ENCODE measurements at regions not wholly inside any gene's neighbourhood (a gene's known extent, or its start where the extent isn't known, plus 50 kb on each side); places are given as distances from the start of the nearest gene placed in this dataset.

- RAD21 ChIA-PET (ENCODE audit: unreplicated experiment): no interaction called here
- H3K36me3 ChIP-seq (ENCODE audit: control insufficient read depth in 2 of 2, insufficient read depth in 2 of 2, low read length in 1 of 2): no peaks in the 10 kb centered on the region
- no peak overlapping the region for H3K4me3 ChIP-seq
- no peak overlapping the region for H3K9ac ChIP-seq (ENCODE audit: control insufficient read depth, insufficient read depth, low read length)
- no peaks in the 10 kb centered on the region for H3K4me1 ChIP-seq (ENCODE audit: control insufficient read depth, insufficient read depth, low read length)
- CTCF ChIA-PET: interaction anchor here (0.7 to 1.1 kb wide), 2 partner anchors 12 to 21 kb away, joined by 3 read pairs; no protein-coding TSS in a partner anchor
- POLR2A ChIA-PET: interaction anchor here (0.5 kb wide), 1 partner anchor 988 kb away, joined by 3 read pairs; no protein-coding TSS in a partner anchor
- ATAC-seq (no peak), FAIRE-seq (no peak), DNase-seq (ENCODE audit: low read depth, low spot score) (no peak)
- SMC1A ChIA-PET (ENCODE audit: uncharacterized antibody, unreplicated experiment): no interaction called here
- H3K4me2 ChIP-seq (ENCODE audit: control insufficient read depth, insufficient read depth): no peak overlapping the region
- WGBS (ENCODE audit: insufficient coverage, insufficient replicate concordance, low lambda C conversion rate, missing lambda C conversion rate): 1% methylated on average over 3 of the region's 3 CpGs
- TF ChIP-seq IRF5 (IDR thresholded peaks at IDR 0.05; ENCODE audit: borderline replicate concordance) (no peak), NBN (IDR thresholded peaks at IDR 0.05) (no peak), BHLHE40 (IDR thresholded peaks at IDR 0.05; ENCODE audit: borderline replicate concordance in 1 of 2, low read depth in 2 of 2, low read length in 1 of 2) (no peak), FOS (IDR thresholded peaks at IDR 0.05; ENCODE audit: borderline replicate concordance, extremely low read depth, insufficient read length) (no peak)
- no peaks in the 10 kb centered on the region for H3K27me3 ChIP-seq (replicated peaks in 1 of 2; ENCODE audit: control insufficient read depth in 2 of 2, insufficient read depth in 2 of 2, low read length in 1 of 2)
- no peaks in the 10 kb centered on the region for H3K9me3 ChIP-seq (replicated peaks; ENCODE audit: control insufficient read depth, insufficient read depth, low read length)
- no peak overlapping the region for H2AFZ ChIP-seq (ENCODE audit: control insufficient read depth, low read depth, low read length)
- in situ Hi-C loops (cut with MboI): no loop called here
- intact Hi-C loops (cut with micrococcal nuclease; ENCODE audit: unreplicated experiment): no loop called here
- no peaks in the 10 kb centered on the region for H4K20me1 ChIP-seq (ENCODE audit: control insufficient read depth, insufficient read depth)
- H3K27ac ChIP-seq (ENCODE audit: control insufficient read depth, insufficient read depth): no peak overlapping the region
- no TSS peak for BruUV-seq (replicated peaks)
- H3K79me2 ChIP-seq (ENCODE audit: control insufficient read depth, insufficient read depth, low read length): no peaks in the 10 kb centered on the region
Measured at GRCh38 chr1:73676186-73676585, 521.8 kb downstream of the LRRIQ3 start.

GRCh38 chr1:73674945-73675561 lies 522.9 kb downstream of the LRRIQ3 start:
- TF ChIP-seq BMI1 (IDR thresholded peaks at IDR 0.05; ENCODE audit: borderline replicate concordance) (no peak), STAT3 (IDR thresholded peaks at IDR 0.05; ENCODE audit: low read depth, low read length) (no peak), CTCF (IDR thresholded peaks at IDR 0.05 in 2 of 3, conservative IDR thresholded peaks at IDR 0.05 in 1 of 3; ENCODE audit: control insufficient read depth in 2 of 3, extremely low read depth in 1 of 3, insufficient read depth in 1 of 3, low read depth in 3 of 3, low read length in 3 of 3) (peak; percentile 40 to 51 (median 41); a peak in 3 of 6 replicates), RAD21 (IDR thresholded peaks at IDR 0.05; ENCODE audit: insufficient read depth, low read depth, low read length) (peak; percentile 47; the same call in 1 of the 2 replicates), SMC3 (IDR thresholded peaks at IDR 0.05; ENCODE audit: borderline replicate concordance, low read length) (peak; percentile 38; the same call in 1 of the 2 replicates)
- intact Hi-C loops (cut with micrococcal nuclease; ENCODE audit: unreplicated experiment) (no loop called here), in situ Hi-C loops (cut with MboI) (no loop called here)
- H3K4me1 ChIP-seq (ENCODE audit: control insufficient read depth, insufficient read depth, low read length): no peaks in the 10 kb centered on the region
- no peak overlapping the region for H3K4me2 ChIP-seq (ENCODE audit: control insufficient read depth, insufficient read depth)
- no peak overlapping the region for H3K27ac ChIP-seq (ENCODE audit: control insufficient read depth, insufficient read depth)
- H3K79me2 ChIP-seq (ENCODE audit: control insufficient read depth, insufficient read depth, low read length): no peaks in the 10 kb centered on the region
- ChIA-PET RAD21 (ENCODE audit: unreplicated experiment) (interaction anchor here (1.3 kb wide), 1 partner anchor 19 kb away, joined by 3 read pairs; no protein-coding TSS in a partner anchor), CTCF (interaction anchor here (0.6 to 2.0 kb wide), 13 partner anchors 13 to 342 kb away, joined by 3 to 11 read pairs (median 4); no protein-coding TSS in a partner anchor), SMC1A (ENCODE audit: uncharacterized antibody, unreplicated experiment) (interaction anchor here (0.8 to 1.4 kb wide), 4 partner anchors 11 to 324 kb away, joined by 3 to 4 read pairs (median 3); no protein-coding TSS in a partner anchor), POLR2A (no interaction called here)
- H3K9ac ChIP-seq (ENCODE audit: control insufficient read depth, insufficient read depth, low read length): no peak overlapping the region
- no peak overlapping the region for H3K4me3 ChIP-seq
- DNase-seq (ENCODE audit: low read depth, low spot score): no peak
- BruUV-seq (replicated peaks): no TSS peak
- peak; percentile 76 for ATAC-seq
- no peaks in the 10 kb centered on the region for H3K36me3 ChIP-seq (ENCODE audit: control insufficient read depth in 2 of 2, insufficient read depth in 2 of 2, low read length in 1 of 2)
- H4K20me1 ChIP-seq (ENCODE audit: control insufficient read depth, insufficient read depth): no peaks in the 10 kb centered on the region
- H3K9me3 ChIP-seq (replicated peaks; ENCODE audit: control insufficient read depth, insufficient read depth, low read length): no peaks in the 10 kb centered on the region
- H2AFZ ChIP-seq (ENCODE audit: control insufficient read depth, low read depth, low read length): no peak overlapping the region
- peak; percentile 89 for FAIRE-seq
- H3K27me3 ChIP-seq (replicated peaks in 1 of 2; ENCODE audit: control insufficient read depth in 2 of 2, insufficient read depth in 2 of 2, low read length in 1 of 2): no peaks in the 10 kb centered on the region
- WGBS (ENCODE audit: insufficient coverage, insufficient replicate concordance, low lambda C conversion rate, missing lambda C conversion rate): 2% methylated on average over 2 of the region's 2 CpGs
